ENCODE measurements at regions not wholly inside any gene's neighbourhood (a gene's known extent, or its start where the extent isn't known, plus 50 kb on each side); places are given as distances from the start of the nearest gene placed in this dataset.
A peak's percentile ranks its signal among the peaks of the same experiment; 100 is the strongest.

DNA sequence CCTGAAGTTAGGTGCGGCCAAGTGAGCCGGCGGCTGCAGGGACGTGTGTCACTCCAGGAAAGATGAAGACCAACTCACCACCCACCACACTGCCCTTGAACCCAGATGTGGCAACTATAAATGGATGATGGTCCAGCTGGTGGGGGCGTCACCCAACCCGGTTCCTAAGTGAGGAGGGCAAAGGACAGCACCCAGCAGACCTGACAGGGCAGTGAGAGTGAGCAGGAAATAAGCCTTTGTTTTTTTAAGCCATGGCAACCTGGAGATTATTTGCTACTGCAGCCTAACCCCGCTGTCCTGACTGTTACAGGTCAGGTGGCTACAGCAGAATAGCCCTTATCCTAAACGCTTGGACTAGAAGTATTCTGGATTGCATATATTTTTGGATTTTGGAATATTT is 228.9 kb downstream of the CTTN start:
- peak; percentile 64 for DNase-seq (ENCODE audit: low spot score)

DNA sequence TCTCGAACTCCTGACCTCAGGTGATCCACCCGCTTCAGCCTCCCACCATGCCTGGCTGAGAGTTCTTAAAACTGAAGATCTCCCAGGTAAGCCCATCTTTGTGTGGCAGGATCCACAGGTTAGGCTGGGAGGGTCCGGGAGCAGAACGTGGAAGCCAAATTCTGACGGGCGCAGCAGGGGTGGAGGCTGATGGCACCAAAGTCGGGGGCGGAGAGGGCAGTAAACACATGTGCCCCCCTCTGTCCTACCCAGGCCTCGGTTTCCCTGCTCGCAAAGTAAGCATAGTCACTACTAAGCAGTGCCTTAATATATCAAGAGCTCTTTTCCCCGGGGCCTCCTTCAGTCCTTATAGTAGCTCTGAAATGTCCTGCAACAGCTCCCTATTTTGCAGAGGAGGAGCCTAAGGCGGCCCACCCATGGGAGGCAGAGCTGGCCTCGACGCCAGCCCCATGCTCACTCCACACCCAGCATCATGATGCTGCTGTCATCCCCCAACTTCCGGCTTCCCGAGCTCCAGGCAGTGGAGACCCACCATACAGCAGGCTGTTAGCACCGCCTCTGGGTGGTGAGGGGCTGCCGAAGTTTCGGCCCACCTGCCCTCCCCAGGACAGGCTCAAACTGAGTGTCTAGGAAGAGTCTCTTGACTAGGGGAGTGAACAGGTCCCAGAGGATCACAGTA is 230.0 kb downstream of the CTTN start:
- no peak for DNase-seq (ENCODE audit: low spot score)

DNA sequence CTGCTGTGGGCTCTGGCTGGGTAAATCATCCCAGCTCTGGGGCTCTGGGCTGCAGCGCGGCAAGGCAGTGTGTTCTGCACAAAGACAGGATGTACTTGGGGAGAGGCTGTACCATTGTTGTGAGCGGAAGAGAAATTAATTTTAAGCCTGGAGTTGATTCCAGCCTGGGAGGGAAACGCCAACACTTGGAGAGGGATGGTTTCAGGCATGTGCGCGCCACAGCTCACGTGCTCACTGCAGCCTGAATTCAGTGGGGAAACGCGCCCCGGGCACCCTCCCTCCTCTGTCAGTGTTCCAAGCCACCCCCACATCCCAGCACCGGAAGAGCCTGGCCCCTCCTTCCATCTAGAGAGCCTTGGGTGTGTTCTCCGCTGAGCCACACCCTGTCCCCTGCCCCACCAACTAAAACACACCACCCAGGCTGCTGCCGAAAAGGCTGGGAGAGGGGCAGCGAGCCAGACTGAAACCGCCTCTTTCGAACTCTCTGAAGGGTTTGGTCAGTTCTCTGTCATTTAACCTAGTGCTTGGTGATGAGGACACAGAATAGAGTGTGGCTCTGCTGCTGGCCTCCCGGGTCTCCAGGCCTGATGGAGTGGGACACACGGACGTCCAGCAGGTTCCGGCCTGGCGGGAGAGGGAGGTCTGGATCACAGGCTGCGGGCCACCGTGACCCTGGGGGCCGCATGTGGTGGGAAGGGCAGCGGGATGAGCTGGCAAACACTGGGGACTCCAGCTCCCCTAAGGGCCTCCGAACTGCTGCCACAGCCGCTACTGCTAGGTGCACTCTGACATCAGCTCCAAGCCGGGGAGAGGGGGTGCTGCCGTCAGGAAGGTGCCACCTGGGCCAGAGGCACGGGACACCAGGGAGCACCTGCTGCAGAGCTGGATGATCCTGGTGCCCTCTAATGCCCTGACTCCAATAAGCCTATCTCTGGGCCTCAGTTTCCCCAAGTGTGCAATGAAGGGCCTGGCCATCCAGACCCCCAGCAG is 230.8 kb downstream of the CTTN start:
- DNase-seq (ENCODE audit: low spot score): no peak

DNA sequence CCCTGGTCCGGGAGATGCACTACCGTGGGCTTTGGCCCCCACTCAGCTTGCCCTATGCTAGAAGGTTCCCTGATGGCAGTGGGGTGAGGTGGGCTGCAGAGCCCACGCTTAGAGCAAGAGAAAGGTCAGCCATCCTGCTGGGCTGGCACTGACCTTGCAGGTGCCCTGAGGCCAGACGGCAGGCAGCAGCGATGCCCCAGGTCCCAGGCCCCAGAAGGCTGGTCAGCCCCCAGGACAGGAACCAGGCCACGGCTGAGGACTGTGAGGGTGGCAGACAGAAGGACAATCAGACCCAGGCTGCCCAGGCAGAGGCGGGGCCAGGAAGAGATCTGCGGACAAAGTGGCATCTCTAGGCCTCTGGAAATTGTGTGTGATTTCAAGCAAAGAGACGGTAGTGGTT is 231.7 kb downstream of the CTTN start:
- DNase-seq (ENCODE audit: low spot score): no peak

DNA sequence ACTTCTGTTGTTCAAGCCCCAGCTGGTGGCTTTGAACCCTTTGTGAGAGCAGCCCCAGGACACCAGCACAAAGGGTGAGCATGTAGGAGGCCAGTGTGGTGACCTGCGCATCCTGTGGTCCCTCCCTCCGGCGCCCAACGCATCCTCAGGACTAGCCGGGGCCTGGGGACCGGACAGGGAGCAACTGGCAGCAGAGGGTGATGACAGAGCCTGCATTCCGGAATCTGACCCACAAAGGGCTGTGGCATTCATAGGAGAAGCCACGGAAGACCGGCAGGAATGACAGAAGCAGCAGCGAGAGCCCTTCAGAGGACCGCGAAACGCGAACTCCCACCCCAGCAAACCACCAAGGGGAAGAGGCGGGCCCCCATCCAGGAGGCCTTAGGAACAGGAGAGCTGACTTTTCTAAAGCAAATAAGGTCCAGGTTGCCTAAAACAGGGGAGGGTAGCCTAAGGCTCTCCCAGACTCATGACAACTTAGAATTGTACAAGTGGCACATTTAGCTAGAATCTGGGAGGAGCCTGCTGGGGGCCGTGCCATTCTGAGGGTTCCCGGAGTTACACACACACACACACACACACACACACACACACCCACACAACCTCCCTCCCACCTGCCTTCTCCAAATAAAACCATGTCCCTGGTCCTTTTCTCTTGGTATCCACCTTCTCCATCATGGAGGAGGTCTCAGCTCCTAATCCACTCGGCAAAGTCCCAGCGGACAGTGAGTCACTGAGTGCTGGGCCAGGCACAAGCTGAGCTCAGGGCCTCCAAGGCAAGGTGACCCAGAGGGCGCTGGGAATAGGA is 232.7 kb downstream of the CTTN start:
- DNase-seq (ENCODE audit: low spot score): no peak

DNA sequence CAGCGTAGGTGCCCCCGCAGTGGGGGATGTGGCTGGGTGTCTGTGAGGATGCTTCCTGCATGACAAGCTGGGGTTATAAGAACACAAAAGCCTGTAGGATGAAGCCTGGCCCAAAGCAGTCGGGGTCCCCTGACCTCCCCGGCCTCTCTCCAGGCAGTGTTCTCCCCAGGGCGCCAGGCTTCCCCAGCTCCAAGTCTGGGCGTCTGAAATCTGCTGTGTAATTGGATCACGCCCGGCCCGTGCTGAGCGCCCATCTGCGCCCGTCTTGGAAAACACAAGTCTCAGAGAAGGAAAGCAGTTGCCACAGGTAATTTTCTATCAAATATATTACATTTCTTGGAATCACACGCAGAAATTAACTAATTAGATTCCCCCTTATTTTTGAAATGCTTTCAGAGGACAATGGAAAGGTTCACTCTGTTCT is 233.3 kb downstream of the CTTN start:
- DNase-seq (ENCODE audit: low spot score): no peak

DNA sequence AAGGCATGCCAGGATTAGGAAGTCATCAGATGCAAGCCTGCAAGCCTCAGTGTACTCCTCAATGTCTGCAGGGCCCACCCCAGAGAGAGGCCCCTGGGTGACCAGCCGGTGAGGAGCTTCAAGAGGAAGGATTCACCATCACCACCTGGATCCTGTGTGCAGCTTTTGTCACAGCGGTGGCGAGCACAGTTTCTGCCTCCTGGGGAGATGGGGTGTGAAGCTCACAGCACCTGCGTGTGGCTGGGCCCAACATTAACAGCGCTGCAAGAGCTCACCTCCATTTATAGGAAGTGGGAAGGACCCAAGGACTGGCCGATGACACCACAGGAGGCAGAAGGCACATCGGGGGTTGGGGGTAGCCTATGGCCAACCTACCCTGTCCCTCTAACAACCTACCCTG is 235.3 kb downstream of the CTTN start:
- no peak for DNase-seq (ENCODE audit: low spot score)

DNA sequence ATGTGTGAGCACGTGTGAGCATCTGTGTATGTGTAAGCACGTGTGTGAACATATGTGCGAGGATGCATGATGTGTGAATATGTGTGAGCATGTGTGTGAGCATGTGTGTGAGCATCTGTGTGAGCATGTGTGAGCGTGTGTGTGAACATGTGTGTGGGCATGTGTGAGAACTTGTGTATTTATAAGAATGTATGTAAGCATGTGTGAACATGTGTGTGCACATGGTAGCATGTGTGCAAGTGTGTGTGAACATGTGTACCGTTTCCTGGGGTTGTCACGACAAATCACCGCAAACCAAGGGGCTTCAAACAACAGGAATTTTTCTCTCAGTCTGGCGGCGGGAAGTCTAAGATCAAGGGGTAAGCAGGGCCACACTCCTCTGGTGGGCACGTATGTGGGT is 238.3 kb downstream of the CTTN start:
- DNase-seq (ENCODE audit: low spot score): no peak

DNA sequence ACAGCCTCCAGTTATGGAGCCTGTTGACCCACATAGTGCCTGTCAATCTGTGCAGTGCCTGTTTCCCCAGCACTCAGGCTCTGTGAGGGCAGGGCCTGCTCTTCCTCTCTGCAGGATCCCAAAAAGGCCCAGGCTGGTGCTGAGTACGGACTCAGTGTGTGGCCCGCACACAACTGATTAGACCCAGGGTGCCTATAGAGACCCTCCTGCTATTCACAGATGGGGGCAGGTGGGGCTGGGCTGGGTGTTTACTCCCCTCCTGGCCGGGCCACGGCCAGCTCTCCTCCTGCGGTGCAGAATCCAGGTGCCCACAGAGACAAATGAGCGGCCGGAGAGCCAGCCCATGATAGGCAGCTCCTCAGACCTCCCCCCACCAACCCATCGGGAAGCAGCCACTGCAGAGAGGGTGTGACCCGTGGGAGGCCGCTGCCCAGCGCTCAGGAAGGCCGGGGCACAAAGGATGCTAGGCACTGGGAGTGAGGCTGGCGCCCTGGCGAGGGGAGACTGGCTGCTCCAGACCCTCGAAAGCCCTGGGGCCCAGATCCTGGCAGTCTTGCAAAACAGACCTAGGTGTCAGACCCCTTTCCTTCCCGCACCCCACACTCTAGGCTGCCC is 239.0 kb downstream of the CTTN start:
- no peak for DNase-seq (ENCODE audit: low spot score)

DNA sequence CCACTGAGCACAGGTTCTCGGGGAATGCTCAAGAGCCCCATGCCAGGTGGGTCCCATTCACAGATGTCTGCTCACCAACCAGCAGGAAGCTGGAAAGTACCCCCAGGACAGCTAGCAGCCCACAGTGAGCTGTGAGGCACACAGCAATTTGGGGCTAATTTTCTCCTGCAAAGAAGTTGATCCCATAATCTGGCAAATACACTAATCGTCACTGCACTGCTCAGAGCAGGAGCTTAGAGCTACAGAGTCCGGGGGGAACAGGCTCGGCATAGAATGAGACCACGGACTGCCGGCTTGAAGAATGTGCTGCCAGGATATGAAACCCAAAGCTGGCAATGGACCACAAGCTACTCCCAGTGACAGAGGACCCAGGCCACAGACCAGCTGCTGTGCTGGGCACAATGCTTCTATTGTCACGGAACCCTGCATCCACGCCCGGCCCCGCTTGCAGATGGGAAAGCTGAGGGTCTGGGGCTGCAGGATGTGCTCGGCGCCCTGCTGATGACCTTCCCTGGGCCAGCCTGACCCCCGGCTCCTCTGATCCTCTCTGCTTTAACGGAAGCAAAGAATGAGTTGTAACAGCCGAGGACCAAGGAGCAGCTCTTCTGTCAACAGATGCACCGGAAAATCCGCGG is 239.7 kb downstream of the CTTN start:
- no peak for DNase-seq (ENCODE audit: low spot score)

DNA sequence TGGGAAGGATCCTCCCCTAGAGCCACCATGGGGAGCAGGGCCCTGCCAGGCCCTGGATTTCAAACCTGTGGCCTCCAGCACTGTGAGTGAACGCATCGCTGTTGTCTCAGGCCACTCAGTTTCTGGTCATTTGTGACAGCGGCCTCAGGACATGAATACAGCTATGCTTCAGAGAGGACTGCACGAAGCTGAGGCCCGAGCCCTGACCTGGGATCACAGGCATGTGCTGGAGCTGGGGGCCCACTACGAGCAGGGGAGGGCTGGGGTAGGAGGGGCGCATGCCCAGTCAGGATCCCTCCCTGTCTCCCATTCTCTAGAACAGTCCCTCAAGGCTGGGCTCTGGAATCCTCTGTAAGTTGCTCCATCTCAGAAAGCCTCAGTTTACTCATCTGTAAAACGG is 242.1 kb downstream of the CTTN start:
- no peak for DNase-seq (ENCODE audit: low spot score)

DNA sequence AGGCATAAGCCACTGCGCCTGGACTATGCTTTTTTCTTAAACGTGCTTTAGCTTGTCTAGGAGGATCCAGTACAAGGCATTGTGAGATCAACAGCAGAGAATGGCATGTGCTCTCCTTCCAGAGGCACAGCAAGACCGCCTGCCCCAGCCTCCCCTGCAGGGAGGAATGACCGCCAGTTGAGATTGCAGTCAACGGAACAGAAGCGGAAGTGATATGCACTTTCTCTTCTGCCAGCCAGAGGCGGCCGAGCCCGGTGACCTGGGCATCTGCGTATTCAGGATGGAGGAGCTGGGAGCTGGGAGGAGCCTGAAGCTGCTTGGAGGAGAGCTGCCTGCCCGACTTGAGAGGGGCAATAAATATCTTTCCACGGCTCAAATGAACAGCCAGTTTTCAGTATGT is 243.0 kb downstream of the CTTN start:
- DNase-seq (ENCODE audit: low spot score): no peak

DNA sequence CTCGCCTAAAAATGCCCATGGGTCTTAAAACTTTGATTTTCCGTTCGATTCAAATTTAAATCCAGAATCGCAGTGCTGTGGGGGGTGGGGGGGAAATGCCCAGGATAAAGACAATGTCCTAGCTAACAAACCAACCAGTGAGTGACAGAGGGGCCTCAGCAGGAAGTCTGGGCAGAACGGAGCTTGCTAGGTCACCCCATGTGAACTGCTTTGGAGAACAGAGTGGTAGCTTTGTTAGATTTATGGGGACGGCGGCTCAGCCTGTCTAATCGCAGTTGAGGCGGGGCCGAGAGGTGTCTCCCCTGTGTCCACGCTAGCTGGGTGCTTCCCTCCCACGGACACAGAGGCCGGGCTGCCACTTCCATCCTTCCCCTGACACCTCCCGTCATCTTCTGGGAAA is 243.9 kb downstream of the CTTN start:
- no peak for DNase-seq (ENCODE audit: low spot score)

DNA sequence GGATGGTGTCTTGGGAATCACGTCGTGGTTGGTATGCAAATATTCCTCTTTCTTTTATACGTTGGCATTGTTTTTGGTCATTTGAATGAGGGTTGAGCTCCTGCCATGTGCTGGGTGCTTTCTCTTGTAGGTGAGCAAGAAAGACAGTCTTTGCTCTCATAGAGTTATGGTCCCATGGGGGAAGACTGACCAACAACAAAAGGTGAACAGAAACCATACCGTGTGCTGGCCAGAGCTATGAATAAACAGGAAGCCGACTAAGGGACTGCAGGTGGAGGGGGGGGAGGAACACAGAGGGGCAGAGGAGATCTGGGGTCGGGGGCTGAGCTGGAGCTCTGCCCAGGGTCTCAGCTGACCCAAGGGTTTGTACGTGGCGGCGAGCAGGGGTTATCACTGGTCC is 245.3 kb downstream of the CTTN start:
- DNase-seq (ENCODE audit: low spot score): no peak

DNA sequence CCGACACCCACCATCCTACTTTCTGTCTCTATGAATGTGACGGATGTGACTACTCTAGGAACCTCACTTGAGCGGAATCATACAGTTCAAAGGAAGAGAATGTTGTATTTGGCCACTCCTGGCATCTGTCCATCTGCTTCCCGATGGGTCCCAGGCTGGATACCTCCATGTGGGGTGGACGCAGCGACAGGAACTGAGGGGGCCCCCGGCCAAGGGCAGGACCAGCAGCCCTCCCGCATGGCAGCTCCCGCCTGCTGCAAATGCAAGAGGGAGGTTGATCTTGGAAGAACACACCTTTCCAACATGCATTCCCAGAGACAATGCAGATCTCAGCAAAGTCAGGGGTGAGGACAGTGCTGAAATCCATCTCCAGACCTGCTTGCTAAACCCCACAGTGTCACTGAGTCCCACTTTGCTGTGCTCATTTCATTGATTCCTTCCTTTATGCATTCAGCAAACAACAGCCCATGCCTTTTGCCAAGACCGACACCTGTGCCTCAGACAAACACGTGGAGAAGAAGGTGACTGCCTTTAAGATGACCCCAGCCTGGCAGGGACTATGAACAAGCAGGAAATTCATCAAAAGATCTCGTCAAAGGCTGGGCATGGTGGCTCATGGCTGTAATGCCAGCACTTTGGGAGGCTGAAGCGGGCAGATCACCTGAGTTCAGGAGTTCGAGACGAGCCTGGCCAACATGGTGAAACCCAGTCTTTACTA is 246.2 kb downstream of the CTTN start:
- DNase-seq (ENCODE audit: low spot score): no peak

DNA sequence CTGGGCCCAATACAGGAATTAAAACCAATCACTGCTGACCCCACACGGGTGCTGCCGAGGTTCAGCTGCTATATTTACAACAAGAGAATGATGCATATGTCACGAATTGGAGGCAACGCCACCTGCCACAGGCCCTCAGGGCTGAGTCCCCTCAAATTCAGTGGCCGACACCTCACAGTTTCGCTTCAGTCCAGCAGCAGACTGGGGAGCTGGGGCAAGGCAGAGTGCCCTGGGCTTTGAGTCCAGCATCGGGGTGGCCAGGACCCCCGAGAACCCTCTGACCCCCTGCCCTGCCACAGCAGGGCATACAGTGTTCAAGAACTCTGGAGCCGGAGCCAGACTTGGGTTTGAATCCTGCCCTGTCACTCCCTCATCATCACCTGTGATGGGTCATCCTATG is 247.2 kb downstream of the CTTN start:
- no peak for DNase-seq (ENCODE audit: low spot score)

DNA sequence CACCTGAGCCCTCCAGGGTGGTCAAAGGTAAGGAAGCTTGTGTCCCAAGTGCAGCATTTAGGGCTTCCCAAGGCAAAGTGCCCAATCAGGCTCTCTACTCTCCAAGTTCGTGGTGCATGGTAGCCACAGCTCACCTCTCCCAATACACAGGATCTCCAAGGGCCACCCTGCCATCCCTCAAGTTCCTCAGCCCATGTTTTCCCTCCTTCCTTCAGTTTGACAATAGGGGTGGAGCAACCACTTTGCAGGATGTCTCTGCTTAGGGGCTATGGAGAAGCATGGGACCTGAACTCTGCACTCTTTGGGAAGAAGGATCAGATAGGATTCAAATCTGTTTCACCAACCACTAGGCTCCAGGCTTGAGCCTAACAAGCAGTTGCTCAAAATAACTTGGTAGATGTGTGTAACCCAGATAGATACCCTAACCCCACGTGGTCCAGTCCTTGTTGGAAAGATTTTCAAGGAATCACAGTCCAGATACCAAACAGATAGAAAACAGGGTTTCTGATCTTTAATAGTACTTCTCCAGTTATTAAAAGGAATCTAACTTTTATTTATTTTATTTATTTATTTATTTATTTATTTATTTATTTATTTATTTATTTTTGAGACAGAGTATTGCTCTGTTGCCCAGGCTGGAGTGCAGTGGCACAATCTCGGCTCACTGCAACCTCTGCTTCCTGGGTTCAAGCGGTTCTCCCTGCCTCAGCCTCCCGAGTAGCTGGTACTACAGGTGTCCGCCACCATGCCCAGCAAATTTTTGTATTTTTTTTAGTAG is 248.1 kb downstream of the CTTN start:
- no peak for DNase-seq (ENCODE audit: low spot score)

DNA sequence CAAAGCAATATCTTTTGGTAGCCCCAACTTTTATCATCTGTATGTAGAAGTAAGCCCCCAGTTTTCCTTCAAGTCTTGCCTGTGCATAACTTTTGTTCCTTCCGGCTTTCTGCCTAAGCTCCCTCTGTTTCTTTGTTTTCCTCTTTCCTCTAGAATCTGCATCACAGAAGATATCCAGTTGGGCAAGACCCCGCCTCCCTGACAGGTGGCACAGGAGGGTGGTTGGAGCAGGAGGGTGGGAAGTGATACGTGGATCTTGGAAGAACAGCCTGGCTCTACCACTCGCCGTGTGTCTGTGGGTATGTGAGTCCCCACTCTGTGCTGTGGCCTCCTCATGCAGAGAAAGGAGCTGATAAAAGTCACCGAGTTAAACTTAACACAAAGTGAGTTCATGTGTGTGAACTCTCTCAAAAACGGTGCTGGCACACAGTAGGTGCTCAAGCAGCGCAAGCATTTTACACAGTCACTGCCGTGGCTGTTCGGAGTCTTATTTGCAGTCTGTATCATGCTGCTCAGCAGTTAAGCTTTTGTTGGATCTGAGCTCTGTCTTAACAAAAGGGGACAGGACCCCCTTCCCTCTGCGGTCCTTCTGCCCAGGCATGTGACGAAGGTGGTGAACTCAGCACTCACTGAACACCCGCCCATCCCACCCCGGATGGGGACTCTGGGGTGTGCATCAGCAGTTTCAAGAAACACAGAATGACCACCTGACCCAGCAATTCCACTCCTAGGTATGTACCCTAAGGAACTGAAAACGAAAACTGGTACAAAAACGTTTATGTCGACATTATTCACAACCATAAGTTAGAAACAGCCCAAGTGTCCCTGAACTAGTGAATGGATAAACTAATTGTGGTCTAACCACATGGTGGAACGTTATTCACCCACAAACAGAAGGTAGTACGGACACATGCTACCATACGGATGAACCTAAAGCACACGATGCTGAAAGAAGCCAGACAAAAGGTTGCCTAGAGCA is 249.1 kb downstream of the CTTN start:
- DNase-seq (ENCODE audit: low spot score): no peak

Data from HuH-7 (cell line).